ENCODE measurements at regions not wholly inside any gene's neighbourhood (a gene's known extent, or its start where the extent isn't known, plus 50 kb on each side); places are given as distances from the start of the nearest gene placed in this dataset.
"Not testable (repeated sequence)": the region's sequence is repeated elsewhere in the genome, so short reads cannot be mapped to it uniquely, and the experiment has no call there.

- DNase-seq, result no peak
These were observed 961.0 kb downstream of the GATA3 start for GRCh38 chr10:9015447-9015846.

GRCh38 chr10:9016930-9017329, 962.4 kb downstream of the GATA3 start:
- no peak for DNase-seq

- no peak for DNase-seq
These were observed 964.0 kb downstream of the GATA3 start for GRCh38 chr10:9018195-9019173.

- no peak for DNase-seq
These were observed 968.7 kb downstream of the GATA3 start for GRCh38 chr10:9023206-9023605.

- DNase-seq, result no peak
These were observed 969.7 kb downstream of the GATA3 start for GRCh38 chr10:9024210-9024609.

DNA sequence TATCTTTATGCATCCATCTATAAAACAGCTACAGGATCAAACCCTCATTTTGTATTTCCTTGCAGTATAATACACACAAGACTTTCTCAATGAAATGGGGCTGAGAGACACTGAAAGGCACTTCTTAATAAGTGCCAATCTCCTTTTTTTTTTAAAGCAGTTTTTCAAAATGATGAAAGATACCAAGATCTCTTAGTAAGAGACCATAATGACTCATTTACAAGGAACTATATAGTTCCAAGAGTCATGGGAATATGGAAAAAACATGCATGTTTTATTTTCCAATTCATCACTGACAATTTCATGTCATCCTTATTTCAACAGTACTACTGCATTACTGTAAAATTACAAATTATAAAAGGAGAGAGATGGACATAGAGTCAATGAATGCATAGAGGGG, 973.7 kb downstream of the GATA3 start:
- DNase-seq, result no peak

DNA sequence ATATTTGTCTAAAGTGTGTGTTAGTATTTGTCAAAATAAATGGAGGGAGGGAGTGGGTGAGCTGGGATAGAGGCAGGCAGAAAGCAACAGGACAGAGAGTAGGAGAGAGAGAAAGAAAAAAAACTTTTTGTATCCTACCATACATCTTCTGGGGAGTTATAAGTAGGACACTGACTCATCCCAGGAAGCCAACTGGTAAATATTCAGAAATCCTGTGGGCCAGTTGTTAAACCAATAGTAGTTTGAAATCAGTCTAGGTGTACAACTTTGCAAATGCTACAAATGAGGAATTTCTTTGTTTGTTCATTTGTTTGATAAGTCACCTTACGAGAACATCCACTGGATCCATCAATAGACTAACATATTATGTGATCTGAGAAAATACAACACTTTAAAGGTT, 980.9 kb downstream of the GATA3 start:
- DNase-seq, result no peak

- DNase-seq, result no peak
These were observed 982.3 kb downstream of the GATA3 start for GRCh38 chr10:9036711-9037204.

- DNase-seq, result no peak
These were observed 983.7 kb downstream of the GATA3 start for GRCh38 chr10:9038146-9038714.

DNA sequence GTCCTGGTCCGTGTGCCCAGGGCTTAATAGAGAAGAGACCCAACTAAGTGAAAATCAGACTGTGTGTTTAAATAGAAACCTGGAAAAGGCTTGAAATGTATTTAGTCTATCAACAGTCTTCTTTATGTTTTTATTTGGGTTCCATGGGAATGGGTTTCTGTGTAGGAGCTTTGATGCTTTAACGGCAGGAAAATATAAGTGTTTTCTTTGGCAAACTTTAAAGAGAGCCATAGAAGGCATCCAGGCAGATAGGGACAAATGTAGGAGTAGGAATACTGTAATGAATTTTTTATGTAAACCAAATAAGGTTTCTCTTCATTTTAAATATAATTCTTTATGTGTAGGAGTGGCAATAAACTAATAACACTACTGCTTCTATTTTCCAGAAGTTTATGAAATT, 989.0 kb downstream of the GATA3 start:
- no peak for DNase-seq

DNA sequence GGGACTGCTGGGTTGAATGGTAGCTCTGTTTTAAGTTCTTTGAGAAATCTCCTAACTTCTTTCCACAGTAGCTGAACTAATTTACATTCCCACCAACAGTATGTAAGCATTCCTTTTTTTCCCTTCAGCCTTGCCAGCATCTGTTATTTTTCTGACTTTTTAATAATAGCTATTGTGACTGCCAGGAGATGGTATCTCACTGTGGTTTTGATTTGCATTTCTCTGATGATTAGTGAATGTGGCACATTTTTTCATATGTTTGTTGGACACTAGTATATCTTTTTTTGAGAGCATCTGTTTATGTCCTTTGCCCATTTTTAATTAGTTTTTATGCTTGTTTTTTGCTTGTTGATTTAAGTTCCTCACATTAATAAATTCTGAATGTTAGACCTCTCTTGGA, 990.8 kb downstream of the GATA3 start:
- DNase-seq, result no peak

DNA sequence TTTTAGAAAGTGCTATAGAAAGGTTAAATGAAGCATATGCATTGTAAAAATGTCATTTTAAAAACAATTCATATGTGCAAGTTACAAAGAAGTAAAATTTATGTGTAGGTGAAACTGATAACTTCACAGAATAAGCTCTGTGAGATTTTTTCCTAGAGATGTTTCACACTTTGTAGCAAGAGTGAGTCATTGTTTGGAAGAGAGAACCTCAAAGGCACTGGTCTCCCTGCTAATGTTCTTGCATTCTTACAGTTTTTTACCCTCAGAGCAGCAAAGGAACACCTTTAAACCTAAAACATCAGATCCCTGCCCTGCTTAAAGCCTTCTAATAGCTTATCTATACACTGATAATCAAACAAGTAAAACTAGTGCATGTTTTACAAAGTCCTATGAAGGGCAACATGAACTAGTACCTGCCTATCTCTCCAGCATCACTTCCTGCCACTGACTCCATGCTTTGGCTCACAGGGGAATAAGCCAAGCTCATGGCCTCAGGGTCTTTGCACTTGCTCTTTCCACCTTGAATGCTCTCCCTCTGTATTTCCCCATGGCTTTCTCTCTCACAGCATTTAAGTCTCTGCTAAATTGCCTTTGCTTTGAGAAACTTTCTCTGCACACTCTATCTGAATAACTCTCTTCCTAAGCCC, 997.0 kb downstream of the GATA3 start:
- DNase-seq, result no peak

- no peak for DNase-seq
These were observed 998.3 kb downstream of the GATA3 start for GRCh38 chr10:9052767-9053166.

DNA sequence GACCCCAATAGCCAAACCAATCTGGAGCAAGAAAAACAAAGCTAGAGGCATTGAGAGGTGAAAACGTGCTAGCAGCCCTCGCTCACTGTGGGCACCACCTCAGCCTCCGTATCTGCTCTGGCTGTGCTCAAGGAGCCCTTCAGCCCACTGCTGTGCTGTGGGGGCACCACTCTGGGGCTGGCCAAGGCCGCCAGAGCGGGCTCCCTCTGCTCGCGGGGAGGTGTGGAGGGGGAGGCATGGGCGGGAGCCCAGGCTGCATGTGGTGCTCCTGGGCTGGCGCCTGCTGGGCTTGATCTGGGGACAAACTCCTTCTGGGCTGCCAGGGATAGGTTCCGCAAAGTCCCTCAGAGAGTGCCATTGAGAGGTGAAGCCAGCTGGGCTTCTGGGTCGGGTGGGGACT, 1002.0 kb downstream of the GATA3 start:
- DNase-seq, result no peak

GRCh38 chr10:9057293-9057692, 1002.8 kb downstream of the GATA3 start:
- DNase-seq, result not testable (repeated sequence)

- DNase-seq, result no peak
These were observed 1005.8 kb downstream of the GATA3 start for GRCh38 chr10:9060314-9060713.

- DNase-seq, result no peak
These were observed 1007.4 kb downstream of the GATA3 start for GRCh38 chr10:9061871-9062270.

- no peak for DNase-seq
These were observed 1011.7 kb downstream of the GATA3 start for GRCh38 chr10:9066152-9066551.

GRCh38 chr10:9068003-9068402, 1013.5 kb downstream of the GATA3 start:
- DNase-seq, result no peak

DNA sequence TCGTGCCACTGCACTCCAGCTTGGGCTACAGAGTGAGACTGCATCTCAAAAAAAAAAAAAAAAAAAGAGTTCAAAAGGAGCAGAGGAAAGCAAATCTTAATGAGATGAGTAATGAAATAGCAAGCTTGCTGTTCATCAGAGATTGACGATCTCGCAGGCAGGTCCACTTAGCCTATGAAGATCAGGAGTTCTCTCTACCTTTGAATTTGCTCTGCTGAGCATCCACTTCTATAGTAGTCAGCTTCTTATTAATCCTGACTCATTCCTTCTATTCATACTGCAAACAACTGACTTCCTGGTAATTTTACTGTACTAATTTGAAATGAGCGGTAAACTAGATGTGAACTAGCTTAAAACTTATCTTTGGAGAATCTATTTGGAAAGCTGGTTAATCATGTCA, 1014.6 kb downstream of the GATA3 start:
- no peak for DNase-seq

DNA sequence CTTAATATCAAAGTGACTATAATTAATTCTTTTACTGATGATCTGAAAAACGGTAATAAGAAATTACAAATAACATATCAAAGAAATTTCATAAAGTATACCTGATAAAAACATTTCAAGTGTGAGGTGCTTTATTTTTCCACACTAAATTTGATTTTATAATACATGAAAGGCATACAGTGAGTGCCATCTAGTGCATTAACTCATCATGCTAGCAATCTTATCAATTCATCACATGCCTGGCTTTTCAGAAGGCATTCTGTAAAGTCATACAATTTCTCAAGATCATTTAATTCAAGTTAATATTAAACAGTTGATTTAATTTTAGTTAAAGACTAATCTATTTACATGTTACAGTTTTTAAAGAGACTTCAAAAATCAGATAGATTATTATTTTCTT, 1020.9 kb downstream of the GATA3 start:
- no peak for DNase-seq

- no peak for DNase-seq
These were observed 1021.6 kb downstream of the GATA3 start for GRCh38 chr10:9076066-9076465.

DNA sequence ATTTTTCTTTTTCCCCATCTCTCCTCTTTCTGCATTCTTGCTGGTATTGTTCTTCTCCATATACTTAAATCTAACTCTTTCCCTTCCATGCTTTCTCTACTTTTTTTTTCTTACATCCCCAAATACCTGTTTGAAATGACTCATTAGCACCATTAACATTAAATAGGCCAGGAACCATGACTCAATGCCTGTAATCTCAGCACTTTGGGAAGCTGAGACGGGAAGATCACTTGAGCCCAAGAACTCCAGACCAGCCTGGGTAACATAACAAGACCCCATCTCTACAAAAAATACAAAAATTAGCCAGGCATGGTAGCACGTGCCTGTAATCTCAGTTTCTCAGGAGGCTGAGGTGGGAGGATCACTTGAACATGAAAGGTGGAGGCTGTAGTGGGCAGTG, 1026.8 kb downstream of the GATA3 start:
- DNase-seq, result no peak

- DNase-seq, result no peak
These were observed 1027.5 kb downstream of the GATA3 start for GRCh38 chr10:9081961-9082360.

Data from hematopoietic multipotent progenitor cell treated with erythropoietin and hydrocortisone succinate and interleukin-3 and kit ligand, for 8 days (in vitro differentiated cells).